ENCODE measurements at regions not wholly inside any gene's neighbourhood (a gene's known extent, or its start where the extent isn't known, plus 50 kb on each side); places are given as distances from the start of the nearest gene placed in this dataset.

DNA sequence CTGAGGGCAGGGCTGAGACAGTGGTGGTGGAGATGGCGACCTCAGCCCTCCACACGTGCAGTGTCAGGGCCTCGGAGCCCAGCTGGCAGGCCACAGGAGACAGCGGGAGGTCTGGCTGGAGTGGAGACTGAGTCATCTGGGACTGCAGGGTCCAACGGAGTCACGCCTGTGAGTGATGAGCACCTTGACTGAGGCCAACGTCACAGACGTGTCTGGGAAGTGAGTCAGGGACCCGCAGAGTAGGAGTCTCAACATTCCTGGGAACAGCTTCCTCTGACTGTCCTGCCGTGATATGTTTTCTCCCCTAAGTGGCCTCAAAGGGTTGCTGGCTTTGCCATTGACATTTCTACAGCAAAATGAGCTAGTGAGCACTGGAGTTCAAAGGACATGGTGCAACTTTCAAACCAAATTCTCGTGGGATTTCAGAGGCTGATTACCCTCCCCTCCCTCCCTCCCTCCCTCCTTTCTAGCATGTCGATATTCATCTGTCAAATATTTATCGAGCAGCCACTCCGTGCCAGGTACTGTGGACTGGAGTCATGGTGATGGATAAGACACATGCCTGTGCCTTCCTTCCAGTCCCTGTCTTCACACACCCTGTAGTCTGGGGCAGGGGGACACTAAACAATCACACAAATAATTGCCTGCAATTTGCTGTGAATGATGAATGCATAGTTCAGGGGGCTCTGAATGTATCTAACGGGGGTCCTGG is 53.3 kb upstream of the AMOTL2 start:
- peak; percentile 76 for DNase-seq (ENCODE audit: low spot score)

DNA sequence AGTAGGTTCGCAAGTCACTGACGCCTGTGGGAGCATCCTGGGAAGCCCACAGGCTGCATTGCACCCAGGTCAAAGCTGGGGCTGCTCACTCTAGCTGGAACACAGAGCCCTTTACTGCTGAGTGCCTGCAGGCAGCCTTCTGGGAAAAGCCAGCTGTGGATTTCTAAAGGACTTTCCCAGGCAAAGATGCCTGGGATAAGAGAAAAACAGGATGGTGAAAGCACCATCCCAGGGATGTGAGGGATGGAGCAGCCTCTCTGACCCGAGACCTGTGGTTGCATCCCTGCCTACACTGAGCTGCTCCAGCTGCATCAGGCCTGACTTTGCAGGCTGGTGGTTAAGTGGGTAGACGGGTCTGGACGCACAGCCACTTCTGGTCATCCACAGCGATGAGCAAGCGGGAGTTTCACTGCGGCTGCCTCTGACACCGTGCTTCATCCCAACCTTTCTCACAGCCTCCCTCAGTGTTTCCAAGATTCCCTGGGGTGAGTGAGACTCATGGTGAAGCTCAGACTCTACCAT is 52.5 kb upstream of the AMOTL2 start:
- DNase-seq (ENCODE audit: low spot score), result no peak

DNA sequence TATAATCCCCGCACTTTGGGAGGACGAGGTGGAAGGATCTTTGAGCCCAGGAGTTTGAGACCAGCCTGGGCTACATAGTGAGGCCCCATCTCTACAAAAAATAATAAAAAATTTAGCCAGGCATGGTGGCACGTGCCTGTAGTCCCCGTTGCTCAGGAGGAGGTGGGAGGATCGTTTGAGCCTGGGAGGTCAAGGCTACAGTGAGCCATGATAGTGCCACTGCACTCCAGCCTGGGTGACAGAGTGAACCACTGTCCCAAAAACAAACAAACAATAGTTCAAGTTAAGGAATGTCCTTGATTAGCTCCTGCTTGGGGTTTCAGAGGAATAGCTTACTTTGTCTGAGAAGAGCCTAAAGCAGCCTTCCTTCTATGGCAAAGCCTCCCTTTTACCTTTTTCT is 51.7 kb upstream of the AMOTL2 start:
- DNase-seq (ENCODE audit: low spot score), result no peak

Data from mucosa of gallbladder (tissue), 1 donor.